ENCODE measurements at regions not wholly inside any gene's neighbourhood (a gene's known extent, or its start where the extent isn't known, plus 50 kb on each side); places are given as distances from the start of the nearest gene placed in this dataset.

DNA sequence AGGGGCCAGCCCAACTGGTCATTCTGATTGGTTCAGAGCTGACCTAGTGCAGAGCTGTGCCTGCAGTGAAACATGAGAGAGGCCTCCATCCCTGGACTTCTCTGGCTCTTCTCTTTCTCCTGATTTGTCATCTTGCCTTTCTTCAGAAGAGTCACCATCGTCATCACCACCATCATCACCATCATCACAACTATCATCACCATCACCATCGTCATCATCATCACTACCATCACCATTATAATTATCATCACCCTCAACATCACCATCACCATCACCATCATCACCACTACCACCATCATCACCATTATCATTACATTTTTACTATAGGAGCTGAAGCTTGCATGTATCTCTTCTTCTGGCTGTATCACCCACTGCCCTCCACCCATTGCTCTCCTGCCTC lies 94.5 kb upstream of the FAM20A start:
- TF ChIP-seq POLR2A (IDR thresholded peaks at IDR 0.05) (no peak), POLR2AphosphoS5 (IDR thresholded peaks at IDR 0.05) (no peak)
- TF ChIP-seq, protein P1, sequence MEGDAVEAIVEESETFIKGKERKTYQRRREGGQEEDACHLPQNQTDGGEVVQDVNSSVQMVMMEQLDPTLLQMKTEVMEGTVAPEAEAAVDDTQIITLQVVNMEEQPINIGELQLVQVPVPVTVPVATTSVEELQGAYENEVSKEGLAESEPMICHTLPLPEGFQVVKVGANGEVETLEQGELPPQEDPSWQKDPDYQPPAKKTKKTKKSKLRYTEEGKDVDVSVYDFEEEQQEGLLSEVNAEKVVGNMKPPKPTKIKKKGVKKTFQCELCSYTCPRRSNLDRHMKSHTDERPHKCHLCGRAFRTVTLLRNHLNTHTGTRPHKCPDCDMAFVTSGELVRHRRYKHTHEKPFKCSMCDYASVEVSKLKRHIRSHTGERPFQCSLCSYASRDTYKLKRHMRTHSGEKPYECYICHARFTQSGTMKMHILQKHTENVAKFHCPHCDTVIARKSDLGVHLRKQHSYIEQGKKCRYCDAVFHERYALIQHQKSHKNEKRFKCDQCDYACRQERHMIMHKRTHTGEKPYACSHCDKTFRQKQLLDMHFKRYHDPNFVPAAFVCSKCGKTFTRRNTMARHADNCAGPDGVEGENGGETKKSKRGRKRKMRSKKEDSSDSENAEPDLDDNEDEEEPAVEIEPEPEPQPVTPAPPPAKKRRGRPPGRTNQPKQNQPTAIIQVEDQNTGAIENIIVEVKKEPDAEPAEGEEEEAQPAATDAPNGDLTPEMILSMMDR (IDR thresholded peaks at IDR 0.05) = no peak

All from stomach (tissue), 4 donors.